ENCODE measurements at regions not wholly inside any gene's neighbourhood (a gene's known extent, or its start where the extent isn't known, plus 50 kb on each side); places are given as distances from the start of the nearest gene placed in this dataset.

DNA sequence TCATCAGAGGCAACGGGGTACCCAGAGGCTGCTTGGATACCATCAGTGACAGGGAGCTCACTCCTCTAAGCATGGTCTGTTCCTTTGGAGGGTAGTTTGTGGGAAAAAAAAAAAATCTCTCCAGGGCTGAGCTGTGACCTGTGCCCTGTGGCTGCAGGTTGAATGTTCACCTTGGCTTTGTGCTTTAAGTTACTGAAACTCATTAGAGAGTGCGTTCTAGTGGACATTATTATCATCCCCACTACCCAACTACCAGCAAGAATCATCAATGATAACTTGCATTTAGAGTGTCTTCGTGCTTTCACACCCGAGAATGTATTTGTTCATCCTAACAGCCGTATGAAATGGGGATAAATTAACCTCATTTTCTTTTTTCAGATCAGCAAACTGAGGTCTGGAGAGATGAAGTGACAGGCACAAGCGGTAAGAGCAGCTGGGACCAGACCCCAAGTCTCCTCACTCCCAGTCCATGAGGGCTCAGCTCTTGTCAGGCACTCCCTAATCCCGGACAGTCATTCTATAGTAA lies 157.5 kb upstream of the MYCN start:
- WGBS, 2 donors: 87 to 94% methylated on average over 7 of the region's 7 CpGs
- intact Hi-C loops (cut with DNase I): no loop called here
- no peaks in the 10 kb centered on the region for H3K27me3 ChIP-seq
- no peak overlapping the region for H3K4me3 ChIP-seq (replicated peaks in 1 of 3)
- no peaks in the 10 kb centered on the region for H3K36me3 ChIP-seq
- no peaks in the 10 kb centered on the region for H3K9me3 ChIP-seq
- no peak for TF ChIP-seq CTCF (IDR thresholded peaks at IDR 0.05)
- no peak for TF ChIP-seq POLR2A (IDR thresholded peaks at IDR 0.05)
- DNase-seq: no peak
- H3K27ac ChIP-seq: no peak overlapping the region
- peaks cover 10 to 17% of the 10 kb centered on the region in 2 donors for H3K4me1 ChIP-seq

- DNase-seq: no peak
- WGBS, 2 donors: 93 to 97% methylated on average over 6 of the region's 6 CpGs
These were observed 156.9 kb upstream of the MYCN start for GRCh38 chr2:15783489-15783888.

GRCh38 chr2:15784106-15784885 lies 156.1 kb upstream of the MYCN start:
- Histone ChIP-seq H3K4me3 (replicated peaks in 1 of 3) (no peak overlapping the region), H3K27ac (no peak overlapping the region), H3K27me3 (no peaks in the 10 kb centered on the region), H3K36me3 (no peaks in the 10 kb centered on the region), H3K9me3 (no peaks in the 10 kb centered on the region), H3K4me1 (peaks cover 10 to 23% of the 10 kb centered on the region in 2 donors)
- no peak for TF ChIP-seq CTCF (IDR thresholded peaks at IDR 0.05)
- no peak for TF ChIP-seq POLR2A (IDR thresholded peaks at IDR 0.05)
- 93 to 94% methylated on average over 8 to 10 of the region's 13 CpGs for WGBS, 2 donors
- DNase-seq: no peak
- intact Hi-C loops (cut with DNase I): no loop called here

More at GRCh38 chr2:15783489-15783888, 156.9 kb upstream of the MYCN start:
- H3K27me3 ChIP-seq: no peaks in the 10 kb centered on the region
- H3K9me3 ChIP-seq: no peaks in the 10 kb centered on the region
- H3K36me3 ChIP-seq: no peaks in the 10 kb centered on the region
- no peak for TF ChIP-seq CTCF (IDR thresholded peaks at IDR 0.05)
- TF ChIP-seq POLR2A (IDR thresholded peaks at IDR 0.05): no peak
- H3K4me3 ChIP-seq (replicated peaks in 1 of 3): no peak overlapping the region
- intact Hi-C loops (cut with DNase I): no loop called here
- H3K4me1 ChIP-seq: peaks cover 10 to 19% of the 10 kb centered on the region in 2 donors
- H3K27ac ChIP-seq: no peak overlapping the region

DNA sequence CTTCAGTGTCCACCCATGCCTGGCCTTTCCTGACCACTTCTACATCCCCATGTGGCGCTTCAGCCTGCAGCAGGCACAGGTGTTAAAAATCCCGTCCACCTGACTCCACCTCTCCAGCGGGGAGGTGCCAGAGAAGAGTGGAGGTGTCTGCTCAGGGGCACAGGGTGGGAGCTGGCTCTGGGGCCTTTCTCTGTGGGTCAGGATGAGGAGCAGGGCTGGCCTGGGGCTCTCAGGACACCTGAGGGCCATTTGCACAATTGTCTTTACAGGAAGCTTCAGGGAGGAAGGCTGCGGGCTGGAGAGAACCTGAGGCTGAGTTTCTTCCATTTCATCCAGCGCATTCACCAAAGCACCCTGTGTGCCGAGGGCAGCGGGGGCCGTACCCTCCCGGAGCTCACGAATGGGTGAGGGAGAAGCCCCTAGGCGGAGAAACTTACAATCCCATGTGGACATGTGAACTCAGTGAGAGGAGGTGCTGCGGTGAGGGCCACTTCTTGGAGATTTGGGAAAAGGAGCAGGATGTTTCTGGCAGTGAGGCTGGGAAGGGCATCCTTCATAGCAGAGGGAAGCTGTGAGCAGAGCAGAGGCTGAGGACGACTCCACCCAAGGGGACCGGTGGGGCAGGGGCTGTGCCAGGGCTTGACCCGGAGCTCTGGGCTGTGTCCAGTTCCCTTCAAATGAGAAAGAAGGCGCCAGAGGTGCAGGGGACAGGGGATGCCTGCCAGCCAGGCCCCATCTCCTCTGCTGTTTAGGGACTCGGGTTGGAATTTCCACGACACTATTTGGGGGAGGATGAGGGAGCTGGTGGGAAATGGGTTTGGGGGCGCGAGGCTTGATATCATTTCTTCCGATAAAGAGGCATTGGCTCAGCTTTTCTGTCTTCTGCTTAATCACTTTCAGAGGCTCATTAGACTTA lies 155.2 kb upstream of the MYCN start:
- 88 to 89% methylated on average over 21 of the region's 21 CpGs for WGBS, 2 donors
- TF ChIP-seq POLR2A (IDR thresholded peaks at IDR 0.05) (no peak), CTCF (IDR thresholded peaks at IDR 0.05) (no peak)
- H3K27ac ChIP-seq: no peak overlapping the region
- peaks cover 10 to 23% of the 10 kb centered on the region in 2 donors for H3K4me1 ChIP-seq
- no peaks in the 10 kb centered on the region for H3K9me3 ChIP-seq
- intact Hi-C loops (cut with DNase I): no loop called here
- H3K27me3 ChIP-seq: no peaks in the 10 kb centered on the region
- no peak overlapping the region for H3K4me3 ChIP-seq (replicated peaks in 1 of 3)
- DNase-seq: no peak
- H3K36me3 ChIP-seq: no peaks in the 10 kb centered on the region

Data from thyroid gland (tissue), 4 donors.